ENCODE measurements at regions not wholly inside any gene's neighbourhood (a gene's known extent, or its start where the extent isn't known, plus 50 kb on each side); places are given as distances from the start of the nearest gene placed in this dataset.

DNA sequence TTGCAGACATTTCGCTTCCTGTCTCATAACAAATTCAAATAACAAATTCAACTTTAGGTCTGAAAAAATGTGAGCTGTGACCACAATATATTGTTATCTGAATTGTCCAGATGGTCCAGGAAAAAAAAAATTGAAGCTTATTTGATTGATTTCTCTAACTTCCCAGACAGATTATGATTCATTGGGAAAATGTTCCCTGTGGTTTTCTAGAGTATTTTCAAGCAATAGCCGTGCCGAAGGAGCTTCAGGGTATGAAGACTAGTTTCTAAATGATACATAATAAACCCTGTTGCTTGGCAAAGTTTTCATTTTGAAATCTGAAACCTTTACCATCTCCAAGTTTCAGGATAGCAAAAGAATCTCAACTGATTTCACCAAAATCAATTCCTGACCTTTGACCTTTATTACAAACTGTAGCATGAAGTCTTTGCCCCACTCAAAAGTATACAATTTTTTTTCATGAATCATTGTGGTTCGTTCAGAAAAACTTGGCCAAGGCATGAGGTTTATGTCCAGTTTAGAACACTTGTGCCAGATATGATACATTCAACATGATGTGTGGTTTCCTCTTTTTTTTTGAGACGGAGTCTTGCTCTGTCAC is 109.9 kb downstream of the JCAD start (continued):
- TF ChIP-seq, protein P1, sequence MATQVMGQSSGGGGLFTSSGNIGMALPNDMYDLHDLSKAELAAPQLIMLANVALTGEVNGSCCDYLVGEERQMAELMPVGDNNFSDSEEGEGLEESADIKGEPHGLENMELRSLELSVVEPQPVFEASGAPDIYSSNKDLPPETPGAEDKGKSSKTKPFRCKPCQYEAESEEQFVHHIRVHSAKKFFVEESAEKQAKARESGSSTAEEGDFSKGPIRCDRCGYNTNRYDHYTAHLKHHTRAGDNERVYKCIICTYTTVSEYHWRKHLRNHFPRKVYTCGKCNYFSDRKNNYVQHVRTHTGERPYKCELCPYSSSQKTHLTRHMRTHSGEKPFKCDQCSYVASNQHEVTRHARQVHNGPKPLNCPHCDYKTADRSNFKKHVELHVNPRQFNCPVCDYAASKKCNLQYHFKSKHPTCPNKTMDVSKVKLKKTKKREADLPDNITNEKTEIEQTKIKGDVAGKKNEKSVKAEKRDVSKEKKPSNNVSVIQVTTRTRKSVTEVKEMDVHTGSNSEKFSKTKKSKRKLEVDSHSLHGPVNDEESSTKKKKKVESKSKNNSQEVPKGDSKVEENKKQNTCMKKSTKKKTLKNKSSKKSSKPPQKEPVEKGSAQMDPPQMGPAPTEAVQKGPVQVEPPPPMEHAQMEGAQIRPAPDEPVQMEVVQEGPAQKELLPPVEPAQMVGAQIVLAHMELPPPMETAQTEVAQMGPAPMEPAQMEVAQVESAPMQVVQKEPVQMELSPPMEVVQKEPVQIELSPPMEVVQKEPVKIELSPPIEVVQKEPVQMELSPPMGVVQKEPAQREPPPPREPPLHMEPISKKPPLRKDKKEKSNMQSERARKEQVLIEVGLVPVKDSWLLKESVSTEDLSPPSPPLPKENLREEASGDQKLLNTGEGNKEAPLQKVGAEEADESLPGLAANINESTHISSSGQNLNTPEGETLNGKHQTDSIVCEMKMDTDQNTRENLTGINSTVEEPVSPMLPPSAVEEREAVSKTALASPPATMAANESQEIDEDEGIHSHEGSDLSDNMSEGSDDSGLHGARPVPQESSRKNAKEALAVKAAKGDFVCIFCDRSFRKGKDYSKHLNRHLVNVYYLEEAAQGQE (IDR thresholded peaks at IDR 0.05; ENCODE audit: low read depth, low read length) = peak; percentile 54; the same call in 1 of the 2 replicates
- TF ChIP-seq POLR2AphosphoS5 (IDR thresholded peaks at IDR 0.05; ENCODE audit: low read depth, low read length) = peak; percentile 80; the same call in 1 of the 2 replicates
- TF ChIP-seq, protein P2, sequence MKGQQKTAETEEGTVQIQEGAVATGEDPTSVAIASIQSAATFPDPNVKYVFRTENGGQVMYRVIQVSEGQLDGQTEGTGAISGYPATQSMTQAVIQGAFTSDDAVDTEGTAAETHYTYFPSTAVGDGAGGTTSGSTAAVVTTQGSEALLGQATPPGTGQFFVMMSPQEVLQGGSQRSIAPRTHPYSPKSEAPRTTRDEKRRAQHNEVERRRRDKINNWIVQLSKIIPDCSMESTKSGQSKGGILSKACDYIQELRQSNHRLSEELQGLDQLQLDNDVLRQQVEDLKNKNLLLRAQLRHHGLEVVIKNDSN (IDR thresholded peaks at IDR 0.05; ENCODE audit: borderline replicate concordance, low read depth) = 0 out of 2 replicates have a peak, but pooled peaks have one; percentile 37
- TF ChIP-seq, protein P3, sequence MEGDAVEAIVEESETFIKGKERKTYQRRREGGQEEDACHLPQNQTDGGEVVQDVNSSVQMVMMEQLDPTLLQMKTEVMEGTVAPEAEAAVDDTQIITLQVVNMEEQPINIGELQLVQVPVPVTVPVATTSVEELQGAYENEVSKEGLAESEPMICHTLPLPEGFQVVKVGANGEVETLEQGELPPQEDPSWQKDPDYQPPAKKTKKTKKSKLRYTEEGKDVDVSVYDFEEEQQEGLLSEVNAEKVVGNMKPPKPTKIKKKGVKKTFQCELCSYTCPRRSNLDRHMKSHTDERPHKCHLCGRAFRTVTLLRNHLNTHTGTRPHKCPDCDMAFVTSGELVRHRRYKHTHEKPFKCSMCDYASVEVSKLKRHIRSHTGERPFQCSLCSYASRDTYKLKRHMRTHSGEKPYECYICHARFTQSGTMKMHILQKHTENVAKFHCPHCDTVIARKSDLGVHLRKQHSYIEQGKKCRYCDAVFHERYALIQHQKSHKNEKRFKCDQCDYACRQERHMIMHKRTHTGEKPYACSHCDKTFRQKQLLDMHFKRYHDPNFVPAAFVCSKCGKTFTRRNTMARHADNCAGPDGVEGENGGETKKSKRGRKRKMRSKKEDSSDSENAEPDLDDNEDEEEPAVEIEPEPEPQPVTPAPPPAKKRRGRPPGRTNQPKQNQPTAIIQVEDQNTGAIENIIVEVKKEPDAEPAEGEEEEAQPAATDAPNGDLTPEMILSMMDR (IDR thresholded peaks at IDR 0.05) = no peak
- TF ChIP-seq, protein P4, sequence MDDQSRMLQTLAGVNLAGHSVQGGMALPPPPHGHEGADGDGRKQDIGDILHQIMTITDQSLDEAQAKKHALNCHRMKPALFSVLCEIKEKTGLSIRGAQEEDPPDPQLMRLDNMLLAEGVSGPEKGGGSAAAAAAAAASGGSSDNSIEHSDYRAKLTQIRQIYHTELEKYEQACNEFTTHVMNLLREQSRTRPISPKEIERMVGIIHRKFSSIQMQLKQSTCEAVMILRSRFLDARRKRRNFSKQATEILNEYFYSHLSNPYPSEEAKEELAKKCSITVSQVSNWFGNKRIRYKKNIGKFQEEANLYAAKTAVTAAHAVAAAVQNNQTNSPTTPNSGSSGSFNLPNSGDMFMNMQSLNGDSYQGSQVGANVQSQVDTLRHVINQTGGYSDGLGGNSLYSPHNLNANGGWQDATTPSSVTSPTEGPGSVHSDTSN (IDR thresholded peaks at IDR 0.05) = peak; percentile 98
- peak; percentile 99 for TF ChIP-seq TEAD4 (IDR thresholded peaks at IDR 0.05; ENCODE audit: borderline replicate concordance, insufficient read depth)
- peak; percentile 99 for TF ChIP-seq JUND (IDR thresholded peaks at IDR 0.05)
- TF ChIP-seq NFIC (IDR thresholded peaks at IDR 0.05; ENCODE audit: borderline replicate concordance) = peak; percentile 91
- TF ChIP-seq FOSL2 (IDR thresholded peaks at IDR 0.05; ENCODE audit: borderline replicate concordance, low read depth) = peak; percentile 89
- peak; percentile 99 for TF ChIP-seq FOXM1 (IDR thresholded peaks at IDR 0.05; ENCODE audit: low read depth)
- TF ChIP-seq, protein P5, sequence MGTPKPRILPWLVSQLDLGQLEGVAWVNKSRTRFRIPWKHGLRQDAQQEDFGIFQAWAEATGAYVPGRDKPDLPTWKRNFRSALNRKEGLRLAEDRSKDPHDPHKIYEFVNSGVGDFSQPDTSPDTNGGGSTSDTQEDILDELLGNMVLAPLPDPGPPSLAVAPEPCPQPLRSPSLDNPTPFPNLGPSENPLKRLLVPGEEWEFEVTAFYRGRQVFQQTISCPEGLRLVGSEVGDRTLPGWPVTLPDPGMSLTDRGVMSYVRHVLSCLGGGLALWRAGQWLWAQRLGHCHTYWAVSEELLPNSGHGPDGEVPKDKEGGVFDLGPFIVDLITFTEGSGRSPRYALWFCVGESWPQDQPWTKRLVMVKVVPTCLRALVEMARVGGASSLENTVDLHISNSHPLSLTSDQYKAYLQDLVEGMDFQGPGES (IDR thresholded peaks at IDR 0.05; ENCODE audit: low read depth, low read length) = no peak
- no peak for TF ChIP-seq GATA2 (CRISPR knock-in tag; IDR thresholded peaks at IDR 0.05)
- TF ChIP-seq EZH2phosphoT487 (IDR thresholded peaks at IDR 0.05; ENCODE audit: borderline replicate concordance, low read depth) = no peak
- no peak for TF ChIP-seq RCOR1 (IDR thresholded peaks at IDR 0.05; ENCODE audit: low read length)
- no peak for TF ChIP-seq RAD21 (IDR thresholded peaks at IDR 0.05; ENCODE audit: low read length)
- TF ChIP-seq, protein P6, sequence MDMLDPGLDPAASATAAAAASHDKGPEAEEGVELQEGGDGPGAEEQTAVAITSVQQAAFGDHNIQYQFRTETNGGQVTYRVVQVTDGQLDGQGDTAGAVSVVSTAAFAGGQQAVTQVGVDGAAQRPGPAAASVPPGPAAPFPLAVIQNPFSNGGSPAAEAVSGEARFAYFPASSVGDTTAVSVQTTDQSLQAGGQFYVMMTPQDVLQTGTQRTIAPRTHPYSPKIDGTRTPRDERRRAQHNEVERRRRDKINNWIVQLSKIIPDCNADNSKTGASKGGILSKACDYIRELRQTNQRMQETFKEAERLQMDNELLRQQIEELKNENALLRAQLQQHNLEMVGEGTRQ (IDR thresholded peaks at IDR 0.05; ENCODE audit: borderline replicate concordance, low read depth, low read length) = no peak
- peak; percentile 86 for TF ChIP-seq RXRA (IDR thresholded peaks at IDR 0.05; ENCODE audit: borderline replicate concordance, low read depth)
- TF ChIP-seq CHD2 (IDR thresholded peaks at IDR 0.05; ENCODE audit: low read length, partially characterized antibody) = no peak
- peak; percentile 81 to 99 for TF ChIP-seq EP300 (IDR thresholded peaks at IDR 0.05; ENCODE audit: borderline replicate concordance in 1 of 2, low read depth in 1 of 2, low read length in 1 of 2)
- peak; percentile 31; the same call in 1 of the 2 replicates for TF ChIP-seq TAF1 (IDR thresholded peaks at IDR 0.05; ENCODE audit: borderline replicate concordance, low read depth, low read length)
- peak; percentile 99 for TF ChIP-seq TCF12 (IDR thresholded peaks at IDR 0.05)
- TF ChIP-seq RFX5 (IDR thresholded peaks at IDR 0.05; ENCODE audit: low read length) = no peak

Measured in SK-N-SH (cell line).